CD4-positive, alpha-beta memory T cell (primary cell): ENCODE measurements at regions not wholly inside any gene's neighbourhood (a gene's known extent, or its start where the extent isn't known, plus 50 kb on each side); places are given as distances from the start of the nearest gene placed in this dataset.

ENCODE experiments used
- CTCF ChIA-PET: fragments of 350-600 bp; sonication (Branson Sonifier 250); formaldehyde crosslinking; loops from one replicate; lab custom pipeline; 2021; ENCODE audit warnings: inconsistent platforms; ENCODE audit not compliant: partially characterized antibody; lab: Charles Lee
- POLR2A ChIA-PET: fragments of 350-600 bp; sonication (Branson Sonifier 250); formaldehyde crosslinking; loops from one replicate; lab custom pipeline; 2021; ENCODE audit not compliant: partially characterized antibody; lab: Charles Lee
- DNase-seq, 5 donors: peaks; one replicate each; pipeline versions ENCODE4 v3.0.0 to v3.0.0-alpha.2; 2020 to 2022; ENCODE audit warnings: mixed read lengths in 1 of 5
- H3K27ac ChIP-seq: one replicate; pipeline ENCODE4 v1.7.0; 2013; ENCODE audit warnings: low read depth, low read length
- H3K27me3 ChIP-seq: 2 replicates; pipeline ENCODE4 v1.7.0; 2013; ENCODE audit warnings: mild to moderate bottlenecking, low read length, moderate library complexity; ENCODE audit not compliant: insufficient read depth
- H3K36me3 ChIP-seq: 2 replicates; pipeline ENCODE4 v1.7.0; 2013; ENCODE audit warnings: mild to moderate bottlenecking, low read length, moderate library complexity; ENCODE audit not compliant: insufficient read depth
- H3K4me1 ChIP-seq: 2 replicates; pipeline ENCODE4 v1.7.0; 2013; ENCODE audit warnings: mild to moderate bottlenecking, low read length, moderate library complexity; ENCODE audit not compliant: insufficient read depth
- H3K4me3 ChIP-seq, 2 donors: one replicate each; pipeline ENCODE4 v1.7.0; 2013; ENCODE audit warnings: low read length in 2 of 2, mild to moderate bottlenecking in 1 of 2
- H3K9me3 ChIP-seq, 2 donors: one replicate each; pipeline ENCODE4 v1.7.0; 2013; ENCODE audit warnings: low read length in 2 of 2, control low read depth in 1 of 2; ENCODE audit not compliant: control insufficient read depth in 1 of 2
- H3K27ac Mint-ChIP-seq, 7 donors: one replicate each; pipeline ENCODE4 v1.8.0; 2020 to 2021; ENCODE audit warnings: mixed read lengths in 7 of 7, mild to moderate bottlenecking in 6 of 7, inconsistent platforms in 3 of 7, moderate library complexity in 3 of 7
- H3K27me3 Mint-ChIP-seq, 2 donors: one replicate each; pipeline ENCODE4 v1.8.0; 2020 to 2021; ENCODE audit warnings: mixed read lengths in 2 of 2
- H3K36me3 Mint-ChIP-seq, 2 donors: one replicate each; pipeline ENCODE4 v1.8.0; 2020 to 2021; ENCODE audit warnings: mixed read lengths in 2 of 2, inconsistent platforms in 1 of 2, mild to moderate bottlenecking in 1 of 2
- H3K4me1 Mint-ChIP-seq, 4 donors: one replicate each; pipeline ENCODE4 v1.8.0; 2020 to 2021; ENCODE audit warnings: mixed read lengths in 4 of 4, mild to moderate bottlenecking in 1 of 4
- H3K4me3 Mint-ChIP-seq, 8 donors: one replicate each; pipeline ENCODE4 v1.8.0; 2020 to 2021; ENCODE audit warnings: mixed read lengths in 8 of 8, mild to moderate bottlenecking in 7 of 8, moderate library complexity in 6 of 8, inconsistent platforms in 3 of 8
- H3K9me3 Mint-ChIP-seq, 8 donors: one replicate each; pipeline ENCODE4 v1.8.0; 2020 to 2021; ENCODE audit warnings: mixed read lengths in 8 of 8, mild to moderate bottlenecking in 5 of 8, inconsistent platforms in 3 of 8, moderate library complexity in 1 of 8
- intact Hi-C: fragments of 100-400 bp; cut with micrococcal nuclease; formaldehyde crosslinking; loops from one replicate; pipeline ENCODE4 v1.15.1; 2023

DNA sequence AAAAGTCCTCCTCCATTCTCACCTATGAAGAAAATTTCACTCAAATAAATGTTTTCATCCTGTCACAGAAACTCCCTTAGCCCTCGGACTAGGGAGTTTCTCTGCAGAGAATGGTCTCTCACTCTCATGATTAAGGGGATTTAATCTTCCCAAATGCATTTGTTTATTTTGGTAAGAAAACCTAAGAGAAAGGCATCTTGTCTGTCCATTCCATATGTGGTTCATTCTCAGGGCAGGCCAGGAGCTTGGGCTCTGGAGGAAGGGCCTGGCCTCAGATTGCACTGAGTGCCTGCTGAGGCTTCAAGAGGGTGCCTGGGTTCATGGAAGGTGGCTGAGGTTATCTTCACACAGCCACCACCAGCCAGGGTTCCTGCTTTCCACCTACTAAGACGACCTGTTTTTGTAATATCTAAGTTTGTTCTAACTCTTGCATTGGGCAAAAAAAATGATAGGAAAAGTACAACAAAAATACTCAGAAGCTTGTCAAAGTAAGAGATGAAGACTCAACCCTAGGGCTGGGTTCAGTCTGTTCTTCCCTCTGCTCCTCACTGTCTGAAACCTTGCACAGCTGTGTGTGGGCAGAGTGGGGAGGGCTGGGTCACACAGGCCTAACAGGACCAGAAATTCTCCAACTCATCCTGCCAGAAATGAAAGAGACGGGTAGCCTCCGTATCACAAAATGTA lies 186.7 kb downstream of the CXCL12 start:
- POLR2A ChIA-PET: no interaction called here

DNA sequence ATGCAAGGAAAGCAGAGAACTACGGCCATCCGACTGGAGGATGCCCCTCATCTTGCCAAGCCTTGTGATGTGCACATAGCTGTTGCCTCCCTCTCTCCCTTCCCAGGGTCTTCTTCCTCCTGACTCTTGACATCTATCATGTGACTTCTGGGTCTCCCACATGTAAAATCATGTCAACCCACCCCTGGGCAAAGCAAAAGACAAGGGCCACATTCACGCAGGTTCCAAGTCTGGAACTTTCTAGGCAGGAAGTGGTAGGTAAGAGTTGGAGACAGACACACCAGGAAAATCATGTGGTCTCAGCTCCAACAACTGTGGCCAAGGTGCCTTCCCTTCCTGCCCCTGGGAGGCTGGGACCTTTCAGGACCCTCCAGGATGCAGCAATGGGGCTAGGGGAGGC lies 187.3 kb downstream of the CXCL12 start:
- Mint-ChIP-seq H3K27ac (no peak overlapping the region), H3K27me3 (peaks cover 3 to 6% of the 10 kb centered on the region in 2 donors), H3K9me3 (peaks cover 0 to 16% (median 5%) of the 10 kb centered on the region in 8 donors), H3K36me3 (no peaks in the 10 kb centered on the region), H3K4me3 (no peak overlapping the region), H3K4me1 (no peaks in the 10 kb centered on the region)
- CTCF ChIA-PET: no interaction called here
- H3K36me3 ChIP-seq: no peaks in the 10 kb centered on the region
- H3K27me3 ChIP-seq: no peaks in the 10 kb centered on the region
- POLR2A ChIA-PET: no interaction called here
- intact Hi-C loops: no loop called here
- no peak overlapping the region for H3K27ac ChIP-seq
- H3K9me3 ChIP-seq: no peaks in the 10 kb centered on the region
- H3K4me3 ChIP-seq: no peak overlapping the region
- no peak for DNase-seq
- no peaks in the 10 kb centered on the region for H3K4me1 ChIP-seq

More for the DNA sequence above, 186.7 kb downstream of the CXCL12 start:
- no peaks in the 10 kb centered on the region for H3K4me1 Mint-ChIP-seq
- CTCF ChIA-PET: no interaction called here
- peaks cover 0 to 17% (median 5%) of the 10 kb centered on the region in 8 donors for H3K9me3 Mint-ChIP-seq
- Histone ChIP-seq H3K27ac (no peak overlapping the region), H3K4me1 (no peaks in the 10 kb centered on the region), H3K27me3 (no peaks in the 10 kb centered on the region), H3K4me3 (no peak overlapping the region), H3K9me3 (no peaks in the 10 kb centered on the region), H3K36me3 (no peaks in the 10 kb centered on the region)
- no peak for DNase-seq
- intact Hi-C loops: no loop called here
- no peak overlapping the region for H3K4me3 Mint-ChIP-seq
- H3K27ac Mint-ChIP-seq: no peak overlapping the region
- H3K36me3 Mint-ChIP-seq: no peaks in the 10 kb centered on the region
- H3K27me3 Mint-ChIP-seq: peaks cover 3 to 6% of the 10 kb centered on the region in 2 donors

DNA sequence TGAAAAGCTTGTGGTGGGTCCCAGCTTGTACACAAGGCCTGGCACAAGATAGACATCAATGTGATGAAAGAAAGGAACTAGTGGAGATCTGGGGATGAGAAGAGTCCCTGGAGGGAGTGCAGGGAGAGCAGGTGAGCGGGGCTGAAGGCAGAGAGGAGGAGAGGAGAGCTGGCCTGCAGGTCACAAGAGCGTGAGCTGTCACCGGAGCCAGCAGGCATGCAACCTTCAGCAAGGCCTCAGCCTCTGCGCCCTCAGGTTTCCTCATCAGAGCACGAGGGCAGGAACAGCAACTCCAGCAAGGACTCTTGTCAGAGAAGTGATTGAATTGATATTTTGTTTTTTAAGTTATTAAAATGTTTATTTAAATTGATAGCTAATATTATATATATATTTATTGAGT lies 188.6 kb downstream of the CXCL12 start:
- Mint-ChIP-seq H3K27me3 (peaks cover 3 to 6% of the 10 kb centered on the region in 2 donors), H3K4me1 (no peaks in the 10 kb centered on the region), H3K36me3 (no peaks in the 10 kb centered on the region), H3K4me3 (no peak overlapping the region), H3K27ac (no peak overlapping the region), H3K9me3 (peaks cover 0 to 5% (median 2%) of the 10 kb centered on the region in 8 donors)
- CTCF ChIA-PET: no interaction called here
- H3K4me1 ChIP-seq: no peaks in the 10 kb centered on the region
- H3K4me3 ChIP-seq: no peak overlapping the region
- POLR2A ChIA-PET: no interaction called here
- H3K27ac ChIP-seq: no peak overlapping the region
- intact Hi-C loops: no loop called here
- no peaks in the 10 kb centered on the region for H3K9me3 ChIP-seq
- DNase-seq: no peak
- H3K36me3 ChIP-seq: no peaks in the 10 kb centered on the region
- H3K27me3 ChIP-seq: no peaks in the 10 kb centered on the region

DNA sequence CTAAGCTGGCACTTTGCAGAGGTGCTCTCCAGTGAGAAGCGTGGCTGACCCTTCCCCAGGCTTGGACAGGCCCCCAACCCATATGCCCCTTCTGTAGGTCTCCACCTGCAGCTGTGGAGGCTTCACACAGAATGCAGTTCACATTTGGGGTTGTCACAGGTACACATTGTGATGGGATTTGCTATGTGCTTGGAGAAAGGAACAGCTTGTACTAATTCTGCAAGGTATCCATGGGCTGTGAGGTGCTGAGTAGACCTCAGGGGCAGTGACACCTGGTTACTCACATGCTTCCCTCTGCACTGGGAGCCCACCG lies 188.9 kb downstream of the CXCL12 start:
- H3K27me3 ChIP-seq: no peaks in the 10 kb centered on the region
- H3K4me1 ChIP-seq: no peaks in the 10 kb centered on the region
- ChIA-PET CTCF (no interaction called here), POLR2A (no interaction called here)
- no peak for DNase-seq
- H3K4me3 ChIP-seq: no peak overlapping the region
- Mint-ChIP-seq H3K4me3 (no peak overlapping the region), H3K4me1 (no peaks in the 10 kb centered on the region), H3K9me3 (peaks cover 0 to 6% (median 2%) of the 10 kb centered on the region in 8 donors), H3K27me3 (peaks cover 3 to 6% of the 10 kb centered on the region in 2 donors), H3K36me3 (no peaks in the 10 kb centered on the region), H3K27ac (no peak overlapping the region)
- intact Hi-C loops: no loop called here
- H3K27ac ChIP-seq: no peak overlapping the region
- H3K36me3 ChIP-seq: no peaks in the 10 kb centered on the region
- H3K9me3 ChIP-seq: no peaks in the 10 kb centered on the region

DNA sequence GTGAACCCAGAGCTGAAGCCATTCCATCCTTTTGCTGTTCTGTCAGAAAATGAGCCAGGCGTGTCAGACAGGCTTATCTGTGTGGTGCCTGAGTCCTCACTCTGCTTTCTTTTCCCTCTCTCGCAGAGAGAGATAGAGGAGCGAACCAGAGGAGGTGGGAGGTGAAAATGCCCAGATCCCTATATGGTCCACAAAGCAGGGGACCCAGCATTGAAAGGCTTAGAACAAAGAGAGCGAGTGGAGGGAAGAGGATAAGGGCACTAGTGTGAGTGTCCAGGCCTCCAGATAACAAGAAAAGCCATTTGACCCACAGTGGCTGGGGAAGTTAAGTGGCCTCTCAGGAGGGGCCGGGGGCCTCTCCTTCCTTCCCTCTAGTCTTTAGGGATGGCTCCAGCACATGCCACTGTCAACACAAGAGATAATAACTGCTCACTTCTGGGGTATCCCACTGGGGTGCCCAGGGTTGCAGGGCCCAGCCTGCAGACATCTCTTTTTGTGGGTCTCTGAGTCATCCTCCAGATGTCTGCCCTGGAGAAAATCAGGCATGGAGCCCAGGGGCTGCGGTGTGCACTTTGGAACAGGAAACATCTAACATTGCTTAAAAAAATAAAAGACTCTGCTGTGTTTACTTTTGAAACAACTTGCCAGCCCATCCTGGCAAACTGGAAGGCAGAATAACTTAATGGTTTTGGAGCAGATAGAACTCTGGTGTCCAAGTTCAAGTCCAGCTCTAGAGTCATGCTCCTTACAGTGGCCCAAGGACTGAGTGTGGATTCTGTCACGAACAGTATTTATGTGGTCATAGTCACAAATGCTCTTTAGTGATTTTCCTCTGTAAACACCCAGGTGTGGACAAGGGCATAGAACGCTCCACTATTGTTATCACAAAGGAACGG lies 189.5 kb downstream of the CXCL12 start:
- Mint-ChIP-seq H3K27ac (peak overlapping the region in 1 of 7 donors; percentile 20), H3K27me3 (peaks cover 3 to 6% of the 10 kb centered on the region in 2 donors), H3K36me3 (no peaks in the 10 kb centered on the region), H3K9me3 (peaks cover 0 to 10% (median 3%) of the 10 kb centered on the region in 8 donors), H3K4me3 (no peak overlapping the region), H3K4me1 (no peaks in the 10 kb centered on the region)
- H3K27me3 ChIP-seq: no peaks in the 10 kb centered on the region
- no peak overlapping the region for H3K4me3 ChIP-seq
- no peak for DNase-seq
- ChIA-PET POLR2A (no interaction called here), CTCF (no interaction called here)
- no peaks in the 10 kb centered on the region for H3K36me3 ChIP-seq
- H3K27ac ChIP-seq: no peak overlapping the region
- intact Hi-C loops: no loop called here
- H3K9me3 ChIP-seq: no peaks in the 10 kb centered on the region
- no peaks in the 10 kb centered on the region for H3K4me1 ChIP-seq

DNA sequence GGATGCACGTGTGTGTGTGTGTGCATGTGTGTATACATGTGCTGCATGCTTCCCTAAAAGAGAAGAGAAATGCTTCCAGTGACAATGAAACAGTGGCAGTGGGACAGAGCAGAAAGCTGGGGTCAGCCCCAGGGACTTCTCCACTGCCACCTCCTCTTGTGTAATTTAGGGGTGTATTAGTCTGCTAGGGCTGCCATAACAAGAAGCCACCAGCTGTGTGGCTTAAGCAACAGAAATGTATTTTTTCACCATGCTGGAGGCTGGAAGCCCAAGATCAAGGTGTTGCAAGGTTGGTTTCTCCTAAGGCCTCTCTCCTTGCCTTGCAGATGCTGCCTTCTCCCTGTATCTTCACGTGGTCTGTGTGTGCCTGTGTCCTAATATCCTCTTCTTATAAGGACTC lies 190.5 kb downstream of the CXCL12 start:
- Mint-ChIP-seq H3K4me1 (no peaks in the 10 kb centered on the region), H3K9me3 (peaks cover 0 to 10% (median 3%) of the 10 kb centered on the region in 8 donors), H3K27me3 (peaks cover 3 to 6% of the 10 kb centered on the region in 2 donors), H3K36me3 (no peaks in the 10 kb centered on the region), H3K4me3 (no peak overlapping the region), H3K27ac (no peak overlapping the region)
- no peak overlapping the region for H3K27ac ChIP-seq
- DNase-seq: no peak
- H3K36me3 ChIP-seq: no peaks in the 10 kb centered on the region
- no peaks in the 10 kb centered on the region for H3K27me3 ChIP-seq
- intact Hi-C loops: no loop called here
- no peaks in the 10 kb centered on the region for H3K9me3 ChIP-seq
- POLR2A ChIA-PET: no interaction called here
- no peak overlapping the region for H3K4me3 ChIP-seq
- H3K4me1 ChIP-seq: no peaks in the 10 kb centered on the region
- CTCF ChIA-PET: no interaction called here

DNA sequence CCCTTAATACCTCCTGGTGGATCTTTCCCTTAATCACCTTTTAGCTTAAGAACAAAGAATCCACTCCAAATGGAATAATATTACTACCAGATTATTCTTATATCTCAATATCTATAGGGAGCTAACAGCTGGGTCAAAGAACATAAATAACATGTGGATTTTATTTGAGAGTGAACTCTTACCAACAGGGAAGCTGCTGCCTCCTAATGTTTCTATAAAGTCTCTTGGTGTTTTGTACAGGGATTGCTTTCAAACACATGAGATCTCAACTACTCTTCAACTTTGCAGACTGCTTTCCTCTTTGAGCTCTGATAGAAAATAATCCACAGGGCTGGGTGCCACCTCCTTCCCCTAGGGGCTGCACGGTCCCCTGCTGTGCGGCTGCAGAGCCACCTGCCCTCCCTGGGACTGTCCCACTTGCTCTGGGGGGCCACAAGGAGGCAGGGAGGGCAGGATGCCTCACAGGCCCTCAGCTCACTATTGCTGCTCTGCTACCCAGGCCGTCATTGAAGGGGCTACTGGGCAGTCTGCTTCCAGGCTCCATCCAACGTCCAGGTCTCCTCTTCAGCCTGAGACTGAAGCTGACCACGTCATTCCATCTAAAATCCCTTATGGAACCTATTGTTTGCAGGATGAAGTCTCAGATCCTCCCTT lies 191.2 kb downstream of the CXCL12 start:
- Histone ChIP-seq H3K4me3 (no peak overlapping the region), H3K4me1 (no peaks in the 10 kb centered on the region), H3K27ac (no peak overlapping the region), H3K27me3 (no peaks in the 10 kb centered on the region), H3K9me3 (no peaks in the 10 kb centered on the region), H3K36me3 (no peaks in the 10 kb centered on the region)
- ChIA-PET POLR2A (no interaction called here), CTCF (no interaction called here)
- peaks cover 3 to 6% of the 10 kb centered on the region in 2 donors for H3K27me3 Mint-ChIP-seq
- no peak overlapping the region for H3K27ac Mint-ChIP-seq
- H3K9me3 Mint-ChIP-seq: peaks cover 0 to 15% (median 4%) of the 10 kb centered on the region in 8 donors
- no peak overlapping the region for H3K4me3 Mint-ChIP-seq
- no peak for DNase-seq
- H3K4me1 Mint-ChIP-seq: no peaks in the 10 kb centered on the region
- intact Hi-C loops: no loop called here
- H3K36me3 Mint-ChIP-seq: no peaks in the 10 kb centered on the region
